Naive thymus-derived CD8-positive, alpha-beta T cell (primary cell): ENCODE measurements at regions not wholly inside any gene's neighbourhood (a gene's known extent, or its start where the extent isn't known, plus 50 kb on each side); places are given as distances from the start of the nearest gene placed in this dataset.

ENCODE experiments used
- ATAC-seq, 2 donors: fragments of 150-1000 bp; cut with Tn5 transposase in 1 of 2; sonication (Bioruptor Pico), chemical (Tn5 transposase) in 1 of 2; 1 replicate in 1 of 2; 2 replicates in 1 of 2; pipeline ENCODE4 v1.10.0; 2021; ENCODE audit warnings: mild to moderate bottlenecking in 2 of 2, moderate library complexity in 2 of 2
- POLR2A ChIA-PET: fragments of 350-600 bp; sonication (Branson Sonifier 250); formaldehyde crosslinking; loops from one replicate; lab custom pipeline; 2021; ENCODE audit warnings: antibody characterized with exemption; lab: Charles Lee
- DNase-seq, 10 donors: peaks; one replicate each; pipeline versions ENCODE4 v3.0.0 to v3.0.0-alpha.2; 2020 to 2022
- H3K27ac Mint-ChIP-seq, 10 donors: one replicate each; pipeline ENCODE4 v1.8.0; 2020 to 2022; ENCODE audit warnings: mild to moderate bottlenecking in 10 of 10, mixed read lengths in 10 of 10, moderate library complexity in 4 of 10, inconsistent platforms in 1 of 10
- H3K27me3 Mint-ChIP-seq, 5 donors: one replicate each; pipeline ENCODE4 v1.8.0; 2021 to 2022; ENCODE audit warnings: mixed read lengths in 5 of 5
- H3K36me3 Mint-ChIP-seq, 3 donors: one replicate each; pipeline ENCODE4 v1.8.0; 2020 to 2022; ENCODE audit warnings: mixed read lengths in 3 of 3, mild to moderate bottlenecking in 2 of 3, inconsistent platforms in 1 of 3
- H3K4me1 Mint-ChIP-seq, 4 donors: one replicate each; pipeline ENCODE4 v1.8.0; 2021 to 2022; ENCODE audit warnings: mixed read lengths in 4 of 4
- H3K4me3 Mint-ChIP-seq, 10 donors: one replicate each; pipeline ENCODE4 v1.8.0; 2020 to 2022; ENCODE audit warnings: mild to moderate bottlenecking in 10 of 10, mixed read lengths in 10 of 10, moderate library complexity in 6 of 10, inconsistent platforms in 1 of 10
- H3K9me3 Mint-ChIP-seq, 9 donors: one replicate each; pipeline ENCODE4 v1.8.0; 2020 to 2022; ENCODE audit warnings: mixed read lengths in 9 of 9, mild to moderate bottlenecking in 3 of 9, inconsistent platforms in 1 of 9, moderate library complexity in 1 of 9

- Mint-ChIP-seq H3K4me1 (no peaks in the 10 kb centered on the region), H3K27me3 (peaks cover 0 to 12% (median 0%) of the 10 kb centered on the region in 5 donors), H3K27ac (no peak overlapping the region), H3K36me3 (no peaks in the 10 kb centered on the region), H3K9me3 (peaks cover 0 to under 1% (median 0%) of the 10 kb centered on the region in 9 donors), H3K4me3 (no peak overlapping the region)
- DNase-seq: no peak
- no peak for ATAC-seq
- POLR2A ChIA-PET: no interaction called here
Measured at GRCh38 chr4:4753643-4754042, 105.8 kb upstream of the MSX1 start.

- POLR2A ChIA-PET: no interaction called here
- ATAC-seq: no peak
- H3K9me3 Mint-ChIP-seq: peaks cover 0 to 6% (median 4%) of the 10 kb centered on the region in 9 donors
- H3K27me3 Mint-ChIP-seq: peaks cover 0 to 12% (median 0%) of the 10 kb centered on the region in 5 donors
- no peaks in the 10 kb centered on the region for H3K4me1 Mint-ChIP-seq
- no peak for DNase-seq
- no peaks in the 10 kb centered on the region for H3K36me3 Mint-ChIP-seq
- H3K27ac Mint-ChIP-seq: no peak overlapping the region
- no peak overlapping the region for H3K4me3 Mint-ChIP-seq
Measured at GRCh38 chr4:4752576-4753401, 106.7 kb upstream of the MSX1 start.

- H3K36me3 Mint-ChIP-seq: peaks cover 0 to 4% (median under 1%) of the 10 kb centered on the region in 3 donors
- H3K4me1 Mint-ChIP-seq: no peaks in the 10 kb centered on the region
- peaks cover 0 to 12% (median 0%) of the 10 kb centered on the region in 5 donors for H3K27me3 Mint-ChIP-seq
- no peak for ATAC-seq
- no peak overlapping the region for H3K4me3 Mint-ChIP-seq
- no peak overlapping the region for H3K27ac Mint-ChIP-seq
- peaks cover 0 to 12% (median 8%) of the 10 kb centered on the region in 9 donors for H3K9me3 Mint-ChIP-seq
- POLR2A ChIA-PET: no interaction called here
- no peak for DNase-seq
Measured at GRCh38 chr4:4752025-4752424, 107.4 kb upstream of the MSX1 start.

GRCh38 chr4:4750187-4750586, 109.3 kb upstream of the MSX1 start:
- Mint-ChIP-seq H3K4me1 (no peaks in the 10 kb centered on the region), H3K36me3 (peaks cover 0 to 18% (median 11%) of the 10 kb centered on the region in 3 donors), H3K9me3 (peaks cover 4 to 29% (median 19%) of the 10 kb centered on the region in 9 donors), H3K27ac (no peak overlapping the region), H3K27me3 (peaks cover 0 to 12% (median 0%) of the 10 kb centered on the region in 5 donors), H3K4me3 (no peak overlapping the region)
- no peak for ATAC-seq
- POLR2A ChIA-PET: no interaction called here
- no peak for DNase-seq

GRCh38 chr4:4749137-4749536, 110.3 kb upstream of the MSX1 start:
- no peak overlapping the region for H3K4me3 Mint-ChIP-seq

GRCh38 chr4:4746444-4746843, 113.0 kb upstream of the MSX1 start:
- DNase-seq (no peak), ATAC-seq (no peak)
- H3K27ac Mint-ChIP-seq: no peak overlapping the region
- H3K36me3 Mint-ChIP-seq: peaks cover 0 to 27% (median 18%) of the 10 kb centered on the region in 3 donors
- peaks cover 8 to 43% (median 31%) of the 10 kb centered on the region in 9 donors for H3K9me3 Mint-ChIP-seq
- H3K4me1 Mint-ChIP-seq: no peaks in the 10 kb centered on the region
- no peak overlapping the region for H3K4me3 Mint-ChIP-seq
- H3K27me3 Mint-ChIP-seq: peaks cover 0 to 8% (median 1%) of the 10 kb centered on the region in 5 donors
- POLR2A ChIA-PET: no interaction called here

More at GRCh38 chr4:4749137-4749536, 110.3 kb upstream of the MSX1 start:
- ATAC-seq (no peak), DNase-seq (no peak)
- POLR2A ChIA-PET: no interaction called here
- H3K9me3 Mint-ChIP-seq: peaks cover 4 to 40% (median 25%) of the 10 kb centered on the region in 9 donors
- peaks cover 0 to 26% (median 15%) of the 10 kb centered on the region in 3 donors for H3K36me3 Mint-ChIP-seq
- H3K27me3 Mint-ChIP-seq: peaks cover 0 to 15% (median 1%) of the 10 kb centered on the region in 5 donors
- H3K27ac Mint-ChIP-seq: no peak overlapping the region
- no peaks in the 10 kb centered on the region for H3K4me1 Mint-ChIP-seq

GRCh38 chr4:4740071-4740470, 119.4 kb upstream of the MSX1 start:
- peaks cover 4 to 19% (median 10%) of the 10 kb centered on the region in 9 donors for H3K9me3 Mint-ChIP-seq

GRCh38 chr4:4735870-4736269, 123.6 kb upstream of the MSX1 start:
- Mint-ChIP-seq H3K27ac (no peak overlapping the region), H3K4me1 (no peaks in the 10 kb centered on the region), H3K4me3 (no peak overlapping the region), H3K9me3 (peaks cover 0 to 26% (median 10%) of the 10 kb centered on the region in 9 donors), H3K27me3 (no peaks in the 10 kb centered on the region), H3K36me3 (peaks cover 0 to 12% (median 10%) of the 10 kb centered on the region in 3 donors)
- POLR2A ChIA-PET: no interaction called here
- ATAC-seq (no peak), DNase-seq (no peak)

More at GRCh38 chr4:4740071-4740470, 119.4 kb upstream of the MSX1 start:
- DNase-seq (no peak), ATAC-seq (no peak)
- peaks cover 0 to 4% (median 1%) of the 10 kb centered on the region in 5 donors for H3K27me3 Mint-ChIP-seq
- no peak overlapping the region for H3K27ac Mint-ChIP-seq
- POLR2A ChIA-PET: no interaction called here
- no peaks in the 10 kb centered on the region for H3K4me1 Mint-ChIP-seq
- H3K36me3 Mint-ChIP-seq: peaks cover 0 to 16% (median 10%) of the 10 kb centered on the region in 3 donors
- no peak overlapping the region for H3K4me3 Mint-ChIP-seq

GRCh38 chr4:4735136-4735750, 124.2 kb upstream of the MSX1 start:
- H3K27ac Mint-ChIP-seq: no peak overlapping the region
- POLR2A ChIA-PET: no interaction called here
- H3K27me3 Mint-ChIP-seq: no peaks in the 10 kb centered on the region
- peaks cover 0 to 29% (median 10%) of the 10 kb centered on the region in 9 donors for H3K9me3 Mint-ChIP-seq
- no peak overlapping the region for H3K4me3 Mint-ChIP-seq
- H3K4me1 Mint-ChIP-seq: no peaks in the 10 kb centered on the region
- peaks cover 0 to 10% (median 10%) of the 10 kb centered on the region in 3 donors for H3K36me3 Mint-ChIP-seq
- DNase-seq (no peak), ATAC-seq (no peak)

GRCh38 chr4:4734425-4734824, 125.0 kb upstream of the MSX1 start:
- no peaks in the 10 kb centered on the region for H3K27me3 Mint-ChIP-seq
- POLR2A ChIA-PET: no interaction called here
- no peak overlapping the region for H3K27ac Mint-ChIP-seq
- no peak for DNase-seq
- H3K4me1 Mint-ChIP-seq: no peaks in the 10 kb centered on the region
- H3K4me3 Mint-ChIP-seq: no peak overlapping the region
- ATAC-seq: no peak
- H3K9me3 Mint-ChIP-seq: peaks cover 0 to 29% (median 10%) of the 10 kb centered on the region in 9 donors
- H3K36me3 Mint-ChIP-seq: peaks cover 0 to 11% (median 10%) of the 10 kb centered on the region in 3 donors

GRCh38 chr4:4733663-4734062, 125.8 kb upstream of the MSX1 start:
- DNase-seq (no peak), ATAC-seq (no peak)
- peaks cover 0 to 29% (median 10%) of the 10 kb centered on the region in 9 donors for H3K9me3 Mint-ChIP-seq
- no peaks in the 10 kb centered on the region for H3K27me3 Mint-ChIP-seq
- POLR2A ChIA-PET: no interaction called here
- peaks cover 0 to 11% (median 10%) of the 10 kb centered on the region in 3 donors for H3K36me3 Mint-ChIP-seq
- H3K4me3 Mint-ChIP-seq: no peak overlapping the region
- H3K27ac Mint-ChIP-seq: no peak overlapping the region
- H3K4me1 Mint-ChIP-seq: no peaks in the 10 kb centered on the region

- Mint-ChIP-seq H3K4me3 (no peak overlapping the region), H3K4me1 (no peaks in the 10 kb centered on the region), H3K27me3 (no peaks in the 10 kb centered on the region), H3K9me3 (peaks cover 4 to 42% (median 36%) of the 10 kb centered on the region in 9 donors), H3K27ac (no peak overlapping the region), H3K36me3 (peaks cover 9 to 34% (median 33%) of the 10 kb centered on the region in 3 donors)
- POLR2A ChIA-PET: no interaction called here
- ATAC-seq: no peak
- DNase-seq: no peak
Measured at GRCh38 chr4:4730249-4730648, 129.2 kb upstream of the MSX1 start.

GRCh38 chr4:4729206-4729605, 130.3 kb upstream of the MSX1 start:
- no peak for ATAC-seq
- H3K27me3 Mint-ChIP-seq: no peaks in the 10 kb centered on the region
- peaks cover 9 to 41% (median 35%) of the 10 kb centered on the region in 3 donors for H3K36me3 Mint-ChIP-seq
- no peak for DNase-seq
- H3K4me1 Mint-ChIP-seq: no peaks in the 10 kb centered on the region
- no peak overlapping the region for H3K4me3 Mint-ChIP-seq
- POLR2A ChIA-PET: no interaction called here
- peaks cover 4 to 50% (median 39%) of the 10 kb centered on the region in 9 donors for H3K9me3 Mint-ChIP-seq
- no peak overlapping the region for H3K27ac Mint-ChIP-seq
